ENCODE measurements at regions not wholly inside any gene's neighbourhood (a gene's known extent, or its start where the extent isn't known, plus 50 kb on each side); places are given as distances from the start of the nearest gene placed in this dataset.

- ATAC-seq: no peak
- Histone ChIP-seq H3K4me3 (no peak overlapping the region), H3K4me1 (replicated peaks in 1 of 2; ENCODE audit: control insufficient read depth in 2 of 2, insufficient read depth in 2 of 2, low read length in 2 of 2) (no peaks in the 10 kb centered on the region), H3K27me3 (ENCODE audit: control insufficient read depth in 2 of 2, insufficient read depth in 2 of 2, low read length in 2 of 2) (peaks cover 0 to 21% of the 10 kb centered on the region in 2 experiments; a peak in 2 of 5 replicates), H3K4me2 (ENCODE audit: insufficient read depth, low read length) (no peak overlapping the region), H3K9me1 (ENCODE audit: control insufficient read depth, insufficient read depth, low read length) (no peaks in the 10 kb centered on the region), H4K20me1 (replicated peaks; ENCODE audit: control insufficient read depth, insufficient read depth, low read length) (no peaks in the 10 kb centered on the region), H3K9ac (ENCODE audit: insufficient read depth in 1 of 2, low read depth in 2 of 2, low read length in 2 of 2) (no peak overlapping the region), H3K27ac (ENCODE audit: extremely low read depth, low read depth, low read length) (no peak overlapping the region), H3K79me2 (ENCODE audit: control insufficient read depth, insufficient read depth, low read length) (no peaks in the 10 kb centered on the region), H2AFZ (ENCODE audit: low read depth, low read length) (no peak overlapping the region), H3K9me3 (replicated peaks; ENCODE audit: control insufficient read depth, insufficient read depth, low read depth, low read length) (no peaks in the 10 kb centered on the region), H3K36me3 (ENCODE audit: control insufficient read depth, insufficient read depth, low read length) (no peaks in the 10 kb centered on the region)
- in situ Hi-C loops (cut with MboI): no loop called here
- TF ChIP-seq TARDBP (IDR thresholded peaks at IDR 0.05) (no peak), CTBP1 (IDR thresholded peaks at IDR 0.05; ENCODE audit: borderline replicate concordance) (no peak), CBX8 (IDR thresholded peaks at IDR 0.05; ENCODE audit: borderline replicate concordance, extremely low read depth, low read depth, low read length, poor library complexity, severe bottlenecking) (no peak), BCOR (IDR thresholded peaks at IDR 0.05) (no peak), KAT2B (IDR thresholded peaks at IDR 0.05; ENCODE audit: low read depth, low read length) (no peak), CBFB (CRISPR knock-in tag; IDR thresholded peaks at IDR 0.05) (no peak), TOE1 (IDR thresholded peaks at IDR 0.05; ENCODE audit: borderline replicate concordance) (no peak), TOE1 (CRISPR knock-in tag; IDR thresholded peaks at IDR 0.05; ENCODE audit: borderline replicate concordance, low read depth) (no peak), FOXK1 (CRISPR knock-in tag; IDR thresholded peaks at IDR 0.05; ENCODE audit: borderline replicate concordance) (no peak), SMAD2 (IDR thresholded peaks at IDR 0.05; ENCODE audit: low read depth, low read length) (no peak), SP2 (IDR thresholded peaks at IDR 0.05; ENCODE audit: extremely low read depth, low read depth, low read length, poor library complexity, severe bottlenecking) (no peak), MAFK (IDR thresholded peaks at IDR 0.05; ENCODE audit: low read length) (no peak), FOXA1 (IDR thresholded peaks at IDR 0.05; ENCODE audit: borderline replicate concordance) (no peak)
- intact Hi-C loops (cut with micrococcal nuclease): no loop called here
- no TSS peak for BruUV-seq (replicated peaks)
- POLR2A ChIA-PET: interaction anchor here (0.6 to 0.7 kb wide), 2 partner anchors 767 to 1665 kb away, joined by 3 read pairs; no protein-coding TSS in a partner anchor
- FAIRE-seq: no peak
- 0% methylated on average over 6 of the region's 6 CpGs for WGBS (ENCODE audit: insufficient coverage, low coverage, missing lambda C conversion rate)
- no peak for DNase-seq (ENCODE audit: extremely low read depth in 1 of 4, low spot score in 3 of 4)
- CTCF ChIA-PET (ENCODE audit: low intra/inter-chr PET ratio): no interaction called here
Observed at GRCh38 chr13:40137400-40137799, 481.9 kb downstream of the COG6 start.
